ENCODE measurements at regions not wholly inside any gene's neighbourhood (a gene's known extent, or its start where the extent isn't known, plus 50 kb on each side); places are given as distances from the start of the nearest gene placed in this dataset.
"Not testable (repeated sequence)": the region's sequence is repeated elsewhere in the genome, so short reads cannot be mapped to it uniquely, and the experiment has no call there.

GRCh38 chr4:116664198-116664597 lies 421.2 kb downstream of the TRAM1L1 start:
- Mint-ChIP-seq H3K27ac (no peak overlapping the region), H3K4me1 (no peaks in the 10 kb centered on the region), H3K9me3 (peaks cover 4% of the 10 kb centered on the region), H3K27me3 (no peaks in the 10 kb centered on the region), H3K36me3 (no peaks in the 10 kb centered on the region), H3K4me3 (no peak overlapping the region)
- DNase-seq = no peak

DNA sequence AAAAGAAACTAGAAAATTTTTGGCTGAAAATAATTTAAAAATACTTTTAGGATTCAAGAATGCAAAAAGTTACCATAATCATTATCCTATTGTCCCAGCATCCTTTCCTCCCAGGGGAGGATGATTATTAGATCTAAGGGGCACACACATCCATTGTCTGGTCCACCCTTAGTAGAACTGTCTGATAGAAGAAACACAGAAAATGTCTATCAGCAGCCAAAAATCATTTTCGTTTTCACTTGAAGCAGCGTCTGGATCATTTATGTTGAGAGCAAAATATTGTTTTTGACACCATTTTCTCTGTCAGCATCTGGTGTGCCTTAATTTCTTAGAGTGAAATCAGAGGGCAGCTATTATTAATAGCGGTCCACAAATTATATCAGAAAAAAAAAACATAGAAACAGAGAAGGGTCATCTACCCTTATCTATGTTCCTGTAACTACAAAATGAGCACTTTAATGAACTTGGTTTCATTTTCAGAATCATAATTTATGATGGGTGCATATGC lies 446.3 kb downstream of the TRAM1L1 start:
- no peak overlapping the region for H3K4me3 Mint-ChIP-seq
- no peaks in the 10 kb centered on the region for H3K4me1 Mint-ChIP-seq
- H3K27me3 Mint-ChIP-seq = no peaks in the 10 kb centered on the region
- H3K9me3 Mint-ChIP-seq = no peaks in the 10 kb centered on the region
- no peak for DNase-seq
- no peaks in the 10 kb centered on the region for H3K36me3 Mint-ChIP-seq
- H3K27ac Mint-ChIP-seq = no peak overlapping the region

DNA sequence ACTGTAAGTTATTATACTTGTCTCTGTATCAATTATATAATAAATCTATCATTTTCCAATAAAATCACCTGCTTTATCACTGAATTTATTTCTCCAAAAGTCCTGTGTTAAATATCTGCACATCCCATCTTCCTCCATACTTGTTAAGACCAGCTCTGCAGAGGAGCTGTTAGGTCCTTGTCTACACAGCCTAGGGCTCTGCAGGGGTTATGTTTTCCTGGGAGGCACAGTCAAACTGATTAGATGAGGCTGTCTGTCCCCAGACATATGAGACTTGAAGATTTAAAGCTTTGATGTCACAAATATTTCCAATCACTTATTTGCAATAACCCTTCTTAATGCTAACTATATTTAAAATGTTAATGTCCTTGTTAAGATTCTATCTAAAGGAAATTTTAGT lies 446.8 kb downstream of the TRAM1L1 start:
- H3K9me3 Mint-ChIP-seq = no peaks in the 10 kb centered on the region
- H3K4me3 Mint-ChIP-seq = no peak overlapping the region
- no peak overlapping the region for H3K27ac Mint-ChIP-seq
- no peaks in the 10 kb centered on the region for H3K36me3 Mint-ChIP-seq
- no peaks in the 10 kb centered on the region for H3K27me3 Mint-ChIP-seq
- H3K4me1 Mint-ChIP-seq = no peaks in the 10 kb centered on the region
- no peak for DNase-seq

- Mint-ChIP-seq H3K36me3 (no peaks in the 10 kb centered on the region), H3K27ac (no peak overlapping the region), H3K9me3 (no peaks in the 10 kb centered on the region), H3K4me1 (no peaks in the 10 kb centered on the region), H3K27me3 (no peaks in the 10 kb centered on the region), H3K4me3 (no peak overlapping the region)
- DNase-seq = no peak
Observed at GRCh38 chr4:116636917-116637316, 448.5 kb downstream of the TRAM1L1 start.

DNA sequence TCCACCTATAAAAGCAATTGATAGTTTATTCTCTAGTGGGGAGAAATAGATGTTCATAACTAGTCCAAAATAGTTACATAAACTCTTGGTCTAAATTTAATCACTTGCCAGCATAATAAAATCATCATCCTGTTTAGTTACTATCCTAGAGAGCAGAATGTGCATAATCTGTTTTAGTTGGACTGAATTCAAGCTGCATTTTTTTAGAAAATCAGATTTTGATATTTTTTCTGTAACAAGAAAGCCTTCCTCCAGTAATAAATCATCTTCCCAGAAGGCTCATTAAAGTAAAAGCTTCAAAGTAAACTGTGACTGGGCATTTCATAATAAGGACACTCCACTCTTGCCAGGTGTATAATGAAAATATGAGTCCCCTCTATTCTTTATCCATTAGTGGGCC lies 453.1 kb downstream of the TRAM1L1 start:
- Mint-ChIP-seq H3K36me3 (no peaks in the 10 kb centered on the region), H3K9me3 (peaks cover 2% of the 10 kb centered on the region), H3K27ac (no peak overlapping the region), H3K4me1 (no peaks in the 10 kb centered on the region), H3K4me3 (no peak overlapping the region), H3K27me3 (peaks cover 3% of the 10 kb centered on the region)
- DNase-seq = no peak

- no peak overlapping the region for H3K4me3 Mint-ChIP-seq
- no peaks in the 10 kb centered on the region for H3K4me1 Mint-ChIP-seq
- H3K27ac Mint-ChIP-seq = no peak overlapping the region
- no peak for DNase-seq
- peaks cover 2% of the 10 kb centered on the region for H3K9me3 Mint-ChIP-seq
- no peaks in the 10 kb centered on the region for H3K36me3 Mint-ChIP-seq
- peaks cover 3% of the 10 kb centered on the region for H3K27me3 Mint-ChIP-seq
Observed at GRCh38 chr4:116628598-116628997, 456.8 kb downstream of the TRAM1L1 start.

- Mint-ChIP-seq H3K36me3 (no peaks in the 10 kb centered on the region), H3K4me3 (no peak overlapping the region), H3K27me3 (peaks cover 3% of the 10 kb centered on the region), H3K9me3 (peaks cover 2% of the 10 kb centered on the region), H3K4me1 (no peaks in the 10 kb centered on the region), H3K27ac (no peak overlapping the region)
- no peak for DNase-seq
Observed at GRCh38 chr4:116627545-116627944, 457.8 kb downstream of the TRAM1L1 start.

GRCh38 chr4:116619508-116619907 lies 465.9 kb downstream of the TRAM1L1 start:
- H3K36me3 Mint-ChIP-seq, H3K27me3 Mint-ChIP-seq, H3K4me1 Mint-ChIP-seq, H3K27ac Mint-ChIP-seq, H3K4me3 Mint-ChIP-seq, DNase-seq, H3K9me3 Mint-ChIP-seq: not testable (repeated sequence)

DNA sequence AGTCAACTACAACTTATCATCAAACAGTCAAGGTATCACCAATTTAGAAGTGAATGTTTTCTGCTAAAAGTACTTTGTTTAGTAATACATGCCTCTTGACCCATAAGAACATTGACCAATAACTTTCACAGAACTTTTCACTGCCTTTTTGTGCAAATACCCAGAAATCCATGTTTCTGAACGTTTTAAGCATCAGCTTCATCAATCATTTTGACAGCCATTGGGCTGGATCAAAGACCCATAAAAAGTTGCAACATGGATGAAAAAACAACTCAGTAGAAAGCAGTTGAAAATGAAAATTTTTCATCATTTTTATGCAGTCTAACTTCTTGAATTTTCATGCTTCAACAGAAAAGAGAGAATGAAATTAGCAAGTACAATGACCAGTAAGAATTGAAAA lies 466.7 kb downstream of the TRAM1L1 start:
- H3K9me3 Mint-ChIP-seq = no peaks in the 10 kb centered on the region
- H3K4me3 Mint-ChIP-seq = no peak overlapping the region
- no peaks in the 10 kb centered on the region for H3K36me3 Mint-ChIP-seq
- H3K27ac Mint-ChIP-seq = no peak overlapping the region
- no peaks in the 10 kb centered on the region for H3K4me1 Mint-ChIP-seq
- DNase-seq = no peak
- H3K27me3 Mint-ChIP-seq = no peaks in the 10 kb centered on the region

- Mint-ChIP-seq H3K27me3 (no peaks in the 10 kb centered on the region), H3K36me3 (no peaks in the 10 kb centered on the region), H3K27ac (no peak overlapping the region), H3K4me1 (no peaks in the 10 kb centered on the region), H3K9me3 (no peaks in the 10 kb centered on the region), H3K4me3 (no peak overlapping the region)
- DNase-seq = no peak
Observed at GRCh38 chr4:116603096-116603495, 482.3 kb downstream of the TRAM1L1 start.

GRCh38 chr4:116599859-116600258 lies 485.5 kb downstream of the TRAM1L1 start:
- no peak overlapping the region for H3K27ac Mint-ChIP-seq
- no peaks in the 10 kb centered on the region for H3K9me3 Mint-ChIP-seq
- no peaks in the 10 kb centered on the region for H3K36me3 Mint-ChIP-seq
- no peak for DNase-seq
- no peaks in the 10 kb centered on the region for H3K4me1 Mint-ChIP-seq
- H3K4me3 Mint-ChIP-seq = no peak overlapping the region
- H3K27me3 Mint-ChIP-seq = no peaks in the 10 kb centered on the region

DNA sequence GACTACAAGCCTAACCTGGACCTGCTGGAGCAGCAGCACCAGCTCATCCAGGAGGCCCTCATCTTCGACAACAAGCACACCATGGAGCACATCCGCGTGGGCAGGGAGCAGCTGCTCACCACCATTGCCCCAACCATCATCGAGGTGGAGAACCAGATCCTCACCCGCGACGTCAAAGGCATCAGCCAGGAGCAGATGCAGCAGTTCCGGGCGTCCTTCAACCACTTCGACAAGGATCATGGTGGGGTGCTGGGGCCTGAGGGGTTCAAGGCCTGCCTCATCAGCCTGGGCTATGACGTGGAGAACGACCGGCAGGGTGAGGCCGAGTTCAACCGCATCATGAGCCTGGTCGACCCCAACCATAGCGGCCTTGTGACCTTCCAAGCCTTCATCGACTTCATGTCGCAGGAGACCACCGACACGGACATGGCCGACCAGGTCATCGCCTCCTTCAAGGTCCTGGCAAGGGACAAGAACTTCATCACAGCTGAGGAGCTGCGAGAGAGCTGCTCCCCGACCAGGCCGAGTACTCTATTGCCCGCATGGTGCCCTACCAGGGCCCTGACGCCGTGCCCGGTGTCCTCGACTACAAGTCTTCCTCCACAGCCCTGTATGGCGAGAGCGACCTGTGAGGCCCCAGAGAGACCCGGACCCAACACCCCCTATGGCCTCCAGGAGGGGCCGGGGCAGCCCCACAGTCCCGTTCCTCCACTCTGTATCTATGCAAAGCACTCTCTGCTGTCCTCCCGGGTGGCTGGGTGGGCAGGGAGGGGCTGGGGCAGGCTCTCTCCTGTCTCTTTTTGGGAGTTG lies 486.2 kb downstream of the TRAM1L1 start:
- no peak overlapping the region for H3K4me3 Mint-ChIP-seq

DNA sequence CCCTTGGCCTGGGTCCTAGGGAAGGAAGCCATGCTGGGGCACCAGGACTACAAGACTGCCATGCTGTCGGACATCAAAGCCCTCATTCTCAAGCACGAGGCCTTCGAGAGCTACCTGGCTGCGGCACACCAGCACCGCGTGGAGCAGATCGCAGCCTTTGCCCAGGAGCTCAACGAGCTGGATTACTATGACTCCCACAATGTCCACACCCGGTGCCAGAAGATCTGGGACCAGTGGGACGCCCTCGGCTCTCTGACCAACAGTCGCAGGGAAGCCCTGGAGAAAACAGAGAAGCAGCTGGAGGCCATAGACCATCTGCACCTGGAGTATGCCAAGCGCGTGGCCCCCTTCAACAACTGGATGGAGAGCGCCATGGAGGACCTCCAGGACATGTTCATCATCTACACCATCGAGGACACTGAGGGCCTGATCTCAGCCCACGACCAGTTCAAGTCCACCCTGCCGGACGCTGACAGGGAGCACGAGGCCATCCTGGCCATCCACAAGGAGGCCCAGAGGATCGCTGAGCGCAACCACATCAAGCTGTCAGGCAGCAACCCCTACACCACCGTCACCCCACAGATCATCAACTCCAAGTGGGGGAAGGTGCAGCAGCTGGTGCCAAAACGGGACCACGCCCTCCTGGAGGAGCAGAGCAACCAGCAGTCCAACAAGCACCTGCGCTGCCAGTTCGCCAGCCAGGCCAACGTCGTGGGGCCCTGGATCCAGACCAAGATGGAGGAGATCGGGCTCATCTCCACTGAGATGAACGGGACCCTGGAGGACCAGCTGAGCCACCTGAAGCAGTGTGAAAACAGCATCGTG lies 487.0 kb downstream of the TRAM1L1 start:
- H3K36me3 Mint-ChIP-seq = no peaks in the 10 kb centered on the region
- H3K27ac Mint-ChIP-seq = no peak overlapping the region
- DNase-seq = no peak
- no peaks in the 10 kb centered on the region for H3K27me3 Mint-ChIP-seq
- H3K4me1 Mint-ChIP-seq = no peaks in the 10 kb centered on the region
- no peak overlapping the region for H3K4me3 Mint-ChIP-seq
- H3K9me3 Mint-ChIP-seq = no peaks in the 10 kb centered on the region

More for the DNA sequence above, 486.2 kb downstream of the TRAM1L1 start:
- DNase-seq = no peak
- no peaks in the 10 kb centered on the region for H3K9me3 Mint-ChIP-seq
- no peaks in the 10 kb centered on the region for H3K4me1 Mint-ChIP-seq
- H3K27me3 Mint-ChIP-seq = no peaks in the 10 kb centered on the region
- H3K27ac Mint-ChIP-seq = no peak overlapping the region
- no peaks in the 10 kb centered on the region for H3K36me3 Mint-ChIP-seq

DNA sequence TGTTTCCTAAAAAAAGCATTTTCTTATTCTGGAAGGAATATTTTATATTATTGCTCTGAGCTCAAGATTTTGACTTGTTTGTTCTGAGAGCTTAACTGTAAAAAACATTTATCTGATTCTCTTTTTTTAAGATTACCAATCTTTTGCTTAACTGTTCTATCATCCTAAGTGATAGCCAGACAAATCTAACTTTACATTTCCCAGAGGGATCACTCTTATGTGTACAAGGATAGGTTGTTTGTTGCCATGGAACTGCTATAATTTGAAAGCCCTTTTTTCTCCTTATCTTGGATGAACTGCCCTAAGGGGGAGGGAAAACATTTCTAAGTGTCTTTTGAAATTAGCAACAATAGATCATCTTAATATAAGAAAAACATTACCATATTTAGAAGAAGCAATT lies 494.7 kb downstream of the TRAM1L1 start:
- no peaks in the 10 kb centered on the region for H3K9me3 Mint-ChIP-seq
- DNase-seq = no peak
- no peaks in the 10 kb centered on the region for H3K4me1 Mint-ChIP-seq
- H3K27me3 Mint-ChIP-seq = no peaks in the 10 kb centered on the region
- no peak overlapping the region for H3K4me3 Mint-ChIP-seq
- no peak overlapping the region for H3K27ac Mint-ChIP-seq
- no peaks in the 10 kb centered on the region for H3K36me3 Mint-ChIP-seq

- DNase-seq = no peak
- H3K36me3 Mint-ChIP-seq = no peaks in the 10 kb centered on the region
- H3K27me3 Mint-ChIP-seq = no peaks in the 10 kb centered on the region
- no peak overlapping the region for H3K4me3 Mint-ChIP-seq
- no peaks in the 10 kb centered on the region for H3K4me1 Mint-ChIP-seq
- no peaks in the 10 kb centered on the region for H3K9me3 Mint-ChIP-seq
- no peak overlapping the region for H3K27ac Mint-ChIP-seq
Observed at GRCh38 chr4:116588783-116589182, 496.6 kb downstream of the TRAM1L1 start.
